ENCODE measurements at regions not wholly inside any gene's neighbourhood (a gene's known extent, or its start where the extent isn't known, plus 50 kb on each side); places are given as distances from the start of the nearest gene placed in this dataset.

DNA sequence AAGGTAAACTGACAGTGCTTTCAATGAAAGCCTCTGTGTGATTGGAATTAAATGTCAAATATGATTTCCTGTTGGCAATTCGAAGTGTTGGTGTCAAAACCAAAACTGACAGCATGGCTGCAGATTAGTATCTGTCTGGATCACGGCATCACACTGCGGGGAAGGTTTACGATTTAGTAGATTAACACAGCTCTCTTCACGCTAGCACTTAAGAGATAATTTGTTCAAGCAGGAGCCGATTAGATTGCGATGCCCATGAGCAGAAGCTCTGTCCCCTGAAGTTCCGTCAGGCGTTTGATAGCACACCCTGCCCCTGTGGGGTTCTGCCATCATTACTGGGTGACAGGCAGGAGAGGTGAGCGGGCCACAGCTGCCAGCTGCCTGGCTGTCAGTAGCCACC lies 279.5 kb upstream of the AUTS2 start:
- DNase-seq, result no peak

GRCh38 chr7:69328516-69328915 lies 269.8 kb upstream of the AUTS2 start:
- no peak for DNase-seq

DNA sequence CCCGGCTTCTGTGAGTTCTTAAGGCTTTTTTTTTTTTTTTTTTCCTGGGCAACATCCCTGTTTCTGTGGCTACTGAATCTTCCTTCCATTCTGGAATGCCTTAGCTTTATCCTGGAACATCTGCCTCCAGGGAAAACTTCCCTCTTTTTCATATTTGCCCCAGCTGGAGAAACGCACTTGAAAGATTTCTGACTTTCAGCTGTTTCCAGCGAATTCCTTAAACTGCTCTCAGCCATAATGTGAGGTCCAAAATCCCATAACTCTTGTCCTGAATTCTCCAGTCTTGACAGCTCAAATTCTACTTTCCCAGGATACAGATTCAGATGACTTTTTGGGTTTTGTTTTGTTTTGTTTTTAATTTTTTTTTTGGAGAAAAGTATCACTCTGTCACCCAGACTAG lies 263.6 kb upstream of the AUTS2 start:
- no peak for DNase-seq

DNA sequence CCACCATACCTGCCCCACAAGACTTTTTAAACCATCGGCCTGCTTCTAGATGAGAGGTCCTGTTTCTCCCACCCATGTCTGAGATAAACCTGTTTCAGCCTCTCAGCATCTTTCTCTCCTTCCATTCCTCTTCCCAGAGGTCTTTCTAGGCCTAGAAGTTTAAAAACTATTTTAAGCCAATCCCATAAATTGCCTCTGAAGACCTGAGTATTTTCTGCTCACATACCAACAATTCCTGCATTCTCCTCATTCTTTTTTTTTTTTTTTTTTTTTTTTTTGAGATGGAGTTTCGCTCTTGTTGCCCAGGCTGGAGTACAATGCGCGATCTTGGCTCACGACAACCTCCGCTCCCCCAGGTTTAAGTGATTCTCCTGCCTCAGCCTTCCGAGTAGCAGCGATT lies 262.9 kb upstream of the AUTS2 start:
- DNase-seq, result no peak

- no peak for DNase-seq
Measured at GRCh38 chr7:69336976-69337375, 261.3 kb upstream of the AUTS2 start.

- DNase-seq, result no peak
Measured at GRCh38 chr7:69338144-69338543, 260.1 kb upstream of the AUTS2 start.

GRCh38 chr7:69341288-69341687 lies 257.0 kb upstream of the AUTS2 start:
- no peak for DNase-seq

DNA sequence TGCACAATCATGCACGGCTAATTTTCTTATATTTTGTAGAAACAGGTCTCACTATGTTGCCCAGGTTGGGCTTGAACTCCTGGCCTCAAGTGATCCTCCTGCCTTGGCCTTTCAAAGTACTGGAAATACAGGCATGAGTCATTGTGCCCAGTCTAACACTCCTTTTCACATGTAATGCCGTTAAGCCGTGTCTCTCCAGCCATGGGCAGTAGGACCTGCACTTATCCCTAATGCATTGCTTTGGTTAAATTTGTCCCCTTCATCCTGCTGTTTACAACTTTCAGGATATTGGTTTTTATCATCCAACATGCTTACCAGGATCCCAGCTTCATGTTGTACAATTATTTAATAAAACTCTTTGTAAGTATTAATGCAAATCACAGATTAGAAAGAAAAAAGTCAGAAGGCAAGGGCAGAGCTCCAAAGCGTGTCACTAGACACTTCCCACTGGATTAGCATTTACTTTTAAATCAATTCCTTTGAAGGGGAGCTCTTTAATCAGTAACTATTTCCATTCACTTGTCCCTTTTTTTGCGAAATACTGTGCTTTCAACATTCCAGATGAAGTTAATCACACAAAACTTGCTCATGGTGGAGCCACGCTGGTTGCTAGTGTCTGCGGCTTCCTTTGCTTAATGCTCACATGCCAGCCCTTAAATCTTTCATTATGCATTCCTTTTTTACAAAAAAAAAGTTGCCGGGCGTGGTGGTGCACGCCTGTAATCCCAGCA lies 256.0 kb upstream of the AUTS2 start:
- no peak for DNase-seq

DNA sequence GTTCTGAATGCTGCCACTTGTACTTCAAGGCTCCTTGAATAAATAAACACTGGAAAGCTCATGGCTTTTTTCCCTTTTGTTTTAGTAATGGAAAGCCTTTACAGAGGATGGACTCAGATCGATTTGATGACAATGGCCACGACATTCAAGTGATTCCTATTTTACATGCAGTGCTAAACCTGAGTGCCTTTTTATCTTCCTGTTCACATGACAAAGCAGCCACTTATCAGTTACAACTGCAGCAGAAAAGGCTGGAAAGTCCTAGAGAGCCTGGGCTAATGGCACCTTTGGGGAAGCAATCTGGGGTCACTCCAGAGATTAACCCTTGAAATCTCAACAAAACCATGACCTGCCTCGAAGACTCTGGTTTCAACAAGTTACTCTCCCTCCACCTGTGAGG lies 249.0 kb upstream of the AUTS2 start:
- no peak for DNase-seq

DNA sequence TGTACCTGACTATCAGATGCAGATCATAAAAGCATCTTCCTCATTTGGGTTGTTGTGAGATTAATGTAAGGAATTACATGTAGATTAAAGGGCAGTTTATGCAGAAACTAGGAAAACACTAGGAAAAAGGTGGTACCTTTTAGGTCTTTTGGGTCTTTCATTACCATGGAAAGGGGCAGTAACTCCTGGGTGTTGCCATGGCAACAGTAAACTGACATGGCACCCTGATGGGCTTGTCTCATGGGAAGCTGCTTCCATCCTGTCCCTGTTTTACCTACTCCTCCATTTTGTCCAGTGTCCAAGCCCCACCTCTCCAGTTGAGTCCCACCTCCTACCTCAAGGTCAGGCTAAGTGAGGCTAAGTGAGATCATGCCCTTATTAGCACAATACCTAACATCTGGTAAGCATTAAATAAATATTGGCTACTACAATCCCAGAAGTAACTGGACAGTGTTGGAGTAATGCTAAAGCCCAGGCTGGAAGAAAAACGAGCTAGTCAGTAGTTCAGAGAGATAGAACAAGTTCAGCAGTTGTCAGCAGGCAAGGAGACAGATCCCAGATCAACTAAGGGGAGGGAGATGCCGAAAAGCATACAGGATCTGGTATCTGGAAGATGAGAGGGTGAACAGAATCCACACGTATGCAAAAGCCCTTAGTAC lies 240.0 kb upstream of the AUTS2 start:
- peak; percentile 13 for DNase-seq

DNA sequence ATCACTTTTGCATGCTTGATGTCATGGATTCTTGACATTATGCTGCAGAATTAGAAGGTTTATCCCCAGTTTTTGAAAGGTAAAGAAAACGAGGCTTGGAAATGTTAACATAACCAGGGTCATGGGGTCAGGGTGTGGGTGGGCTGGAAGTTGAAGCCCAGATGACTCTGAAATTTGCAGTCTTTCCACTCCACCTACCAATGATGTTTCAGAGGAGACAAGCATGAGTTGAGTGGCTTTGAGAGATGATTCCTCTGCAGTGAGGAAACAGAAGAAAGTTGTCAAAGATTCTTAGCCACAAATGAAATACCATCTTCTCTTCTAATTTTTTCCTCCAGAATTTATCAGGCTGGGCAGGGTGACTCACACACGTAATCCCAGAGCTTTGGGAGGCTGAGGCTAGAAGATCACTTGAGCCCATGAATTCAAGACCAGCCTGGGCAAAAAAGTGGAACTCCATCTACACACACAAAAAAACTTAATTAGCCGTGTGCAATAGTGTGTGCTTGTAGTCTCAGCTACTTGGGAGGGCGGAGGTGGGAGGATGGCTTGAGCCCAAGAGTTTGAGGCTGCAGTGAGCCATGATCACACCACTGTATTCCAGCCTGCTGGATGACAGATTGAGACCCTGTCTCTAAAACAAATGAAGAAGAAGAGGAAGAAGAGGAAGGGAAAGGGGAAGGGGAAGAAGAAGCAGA lies 239.1 kb upstream of the AUTS2 start:
- no peak for DNase-seq

DNA sequence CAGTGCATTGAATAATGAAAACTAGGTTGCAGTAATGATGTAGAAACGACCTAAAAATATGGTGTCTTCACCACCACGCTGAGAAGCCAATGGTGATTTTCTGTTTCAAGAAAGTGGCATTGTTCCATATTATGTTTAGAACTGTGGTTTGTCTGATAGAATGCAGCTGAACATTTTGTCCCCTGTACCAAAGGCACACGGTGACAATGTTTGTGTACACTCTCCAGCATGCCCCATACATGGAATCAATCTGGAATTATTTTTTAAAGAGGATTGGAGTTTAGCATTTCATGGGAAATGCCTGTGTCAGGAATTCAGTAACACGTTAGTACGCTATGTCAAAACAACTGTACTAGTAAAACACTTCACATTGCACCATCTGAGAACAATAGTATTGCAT lies 237.4 kb upstream of the AUTS2 start:
- no peak for DNase-seq

DNA sequence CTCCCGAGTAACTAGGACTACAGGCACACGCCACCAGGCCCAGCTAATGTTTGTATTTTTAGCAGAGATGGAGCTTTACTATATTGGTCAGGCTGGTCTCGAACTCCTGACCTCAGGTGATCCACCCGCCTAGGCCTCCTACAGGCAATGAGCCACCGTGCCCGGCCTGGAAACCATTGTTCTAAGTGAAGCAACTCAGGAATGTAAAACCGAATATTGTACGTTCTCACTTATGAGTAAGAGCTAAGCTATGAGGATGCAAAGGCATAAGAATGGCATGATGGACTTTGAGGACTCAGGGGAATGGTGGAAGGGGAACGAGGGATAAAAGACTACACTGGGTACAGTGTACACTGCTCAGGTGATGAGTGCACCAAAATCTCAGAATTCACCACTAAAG lies 235.1 kb upstream of the AUTS2 start:
- DNase-seq, result no peak

- DNase-seq, result peak; percentile 85
Measured at GRCh38 chr7:69364813-69365643, 233.2 kb upstream of the AUTS2 start.

DNA sequence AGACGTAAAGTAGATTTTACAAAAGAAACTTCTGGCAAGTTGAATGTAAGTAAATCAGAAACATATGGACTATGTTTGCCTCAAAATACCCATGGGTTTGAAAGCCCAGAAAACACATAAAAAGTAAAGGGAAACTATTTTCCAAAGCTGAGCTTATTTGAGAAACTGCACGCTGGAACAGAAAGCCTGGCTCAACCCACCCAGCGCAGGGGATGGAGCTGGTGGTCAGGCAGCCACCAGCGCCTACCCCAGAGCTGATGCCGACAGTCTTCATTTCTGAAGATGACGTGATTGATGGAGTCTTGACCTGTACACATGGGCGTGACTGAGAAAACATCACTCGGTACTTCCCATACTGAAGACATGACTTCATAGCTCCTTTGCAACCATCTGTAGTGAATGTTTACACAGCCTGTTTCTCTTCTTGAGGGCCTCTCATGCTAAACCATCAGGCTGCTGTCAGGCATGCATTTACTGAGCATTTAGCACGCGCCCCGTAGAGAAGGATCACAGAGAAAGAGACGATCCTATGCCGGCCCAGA lies 232.6 kb upstream of the AUTS2 start:
- DNase-seq, result peak; percentile 97

DNA sequence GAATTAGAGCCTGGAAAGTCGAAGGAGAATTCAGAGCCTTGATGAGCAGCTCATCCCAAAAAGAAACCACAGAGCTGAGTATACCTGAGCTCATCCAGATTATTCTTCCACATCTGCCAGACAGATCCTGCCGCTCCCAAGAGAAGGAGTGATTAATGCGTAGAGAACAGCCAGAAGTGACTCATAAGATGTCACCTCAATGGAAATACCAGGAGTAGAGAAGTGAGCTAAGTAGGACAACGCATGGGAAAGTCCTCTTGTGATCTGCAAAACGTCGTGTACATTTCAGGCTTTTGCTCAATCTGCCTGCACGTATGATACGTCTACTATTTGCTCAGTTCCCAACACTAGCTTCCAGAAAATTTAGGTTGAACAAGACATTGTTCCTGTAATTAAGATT lies 230.5 kb upstream of the AUTS2 start:
- DNase-seq, result no peak

DNA sequence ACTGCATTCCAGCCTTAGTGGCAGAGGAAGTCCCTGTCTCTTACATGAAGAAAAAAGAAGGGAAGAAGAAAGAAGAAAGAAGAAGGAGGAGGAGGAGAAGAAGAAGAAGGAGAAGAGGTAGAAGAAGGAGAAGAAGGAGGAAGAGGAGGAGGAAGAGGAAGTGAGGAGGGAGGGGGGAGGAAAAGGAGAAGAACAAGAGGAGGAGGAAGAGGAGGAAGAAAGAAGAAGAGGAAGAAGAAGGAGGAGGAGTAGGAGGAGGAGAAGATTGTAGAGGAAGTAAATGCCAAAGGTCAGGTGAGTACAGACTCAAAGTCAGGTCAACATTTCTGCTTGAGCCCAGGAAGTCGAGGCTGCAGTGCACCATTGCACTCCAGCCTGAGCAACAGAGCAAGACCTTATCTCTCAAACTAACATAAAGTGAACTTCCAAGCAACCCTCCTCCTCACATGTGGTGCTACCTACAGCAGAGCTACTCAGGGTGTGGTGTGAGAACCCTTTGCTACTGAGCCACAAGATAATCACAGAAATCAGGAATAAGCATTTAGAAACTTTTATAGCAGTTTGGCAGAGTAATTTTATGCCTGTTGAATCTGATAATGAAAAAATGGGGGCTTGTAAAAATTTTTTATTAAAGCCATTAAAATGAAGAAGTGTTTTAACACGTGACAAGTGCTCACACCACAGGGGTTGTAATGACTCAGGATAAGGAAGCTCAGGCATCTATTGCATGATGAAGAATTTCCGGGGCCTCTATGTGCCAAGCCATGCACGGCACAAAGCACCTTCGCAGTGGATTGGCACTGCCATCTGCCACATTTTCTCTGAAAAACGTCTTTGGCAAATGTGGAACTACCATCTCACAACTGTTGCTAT lies 224.9 kb upstream of the AUTS2 start:
- no peak for DNase-seq

GRCh38 chr7:69374044-69374425 lies 224.2 kb upstream of the AUTS2 start:
- DNase-seq, result no peak

GRCh38 chr7:69377191-69377590 lies 221.1 kb upstream of the AUTS2 start:
- no peak for DNase-seq

GRCh38 chr7:69388452-69389137 lies 209.7 kb upstream of the AUTS2 start:
- peak; percentile 42 for DNase-seq

DNA sequence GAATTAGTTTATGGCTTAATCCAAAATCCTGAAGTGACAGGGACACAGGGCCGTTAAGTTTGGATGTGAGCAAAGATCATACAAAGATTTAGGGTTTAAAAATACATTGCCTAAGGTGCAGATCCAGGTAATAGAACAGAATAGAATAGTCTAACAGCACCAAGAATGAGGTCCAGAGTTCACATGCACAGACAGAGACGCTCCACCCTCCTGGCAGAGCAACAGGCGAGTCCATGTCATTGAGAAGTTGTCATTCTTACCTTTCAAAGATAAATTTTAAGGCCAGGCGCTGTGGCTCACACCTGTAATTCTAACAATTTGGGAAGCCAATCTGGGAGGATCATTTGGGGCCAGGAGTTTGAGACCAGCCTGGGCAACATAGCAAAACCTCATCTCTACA lies 209.1 kb upstream of the AUTS2 start:
- DNase-seq, result no peak

Data from NCI-H69 (cell line).